Astrocyte of the spinal cord (primary cell): ENCODE measurements at regions not wholly inside any gene's neighbourhood (a gene's known extent, or its start where the extent isn't known, plus 50 kb on each side); places are given as distances from the start of the nearest gene placed in this dataset.
"Not testable (repeated sequence)": the region's sequence is repeated elsewhere in the genome, so short reads cannot be mapped to it uniquely, and the experiment has no call there.

Experiments
- DNase-seq: peaks from one replicate; pipeline ENCODE4 v3.0.0; 2011; ENCODE audit warnings: low read depth, low spot score
- H3K4me3 ChIP-seq: 2 replicates; pipeline ENCODE4 v1.5.1; 2011; ENCODE audit warnings: low read depth, mild to moderate bottlenecking, low read length, moderate library complexity
- in situ Hi-C: cut with HindIII; loops from 2 replicates; pipeline ENCODE4 v1.10.0; 2017; ENCODE audit warnings: low sequenced_read_pairs
- TF ChIP-seq, protein P1 (sequence below): IDR thresholded peaks from 2 replicates; pipeline ENCODE4 v1.5.1; 2012; ENCODE audit warnings: low read depth, mild to moderate bottlenecking, low read length, inconsistent platforms

DNA sequence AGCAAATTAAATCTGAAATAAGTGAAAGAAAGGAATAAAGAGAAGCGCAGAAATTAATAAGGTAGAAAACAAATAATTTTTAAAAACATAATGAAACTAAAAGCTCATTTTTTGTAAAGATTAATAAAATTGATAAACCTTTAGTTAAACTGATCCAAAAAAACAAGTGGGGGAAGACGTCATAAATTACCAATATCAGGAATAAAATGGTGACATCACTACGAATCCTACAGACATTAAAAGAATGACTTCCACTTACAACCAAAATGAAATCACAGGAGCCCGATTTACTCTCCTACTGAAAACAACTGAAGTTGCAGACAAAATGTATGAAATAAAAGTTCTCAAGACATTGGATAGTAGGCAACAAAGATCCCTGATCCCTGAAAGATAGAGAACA, 68.1 kb upstream of the IFFO2 start:
- TF ChIP-seq, protein P1, sequence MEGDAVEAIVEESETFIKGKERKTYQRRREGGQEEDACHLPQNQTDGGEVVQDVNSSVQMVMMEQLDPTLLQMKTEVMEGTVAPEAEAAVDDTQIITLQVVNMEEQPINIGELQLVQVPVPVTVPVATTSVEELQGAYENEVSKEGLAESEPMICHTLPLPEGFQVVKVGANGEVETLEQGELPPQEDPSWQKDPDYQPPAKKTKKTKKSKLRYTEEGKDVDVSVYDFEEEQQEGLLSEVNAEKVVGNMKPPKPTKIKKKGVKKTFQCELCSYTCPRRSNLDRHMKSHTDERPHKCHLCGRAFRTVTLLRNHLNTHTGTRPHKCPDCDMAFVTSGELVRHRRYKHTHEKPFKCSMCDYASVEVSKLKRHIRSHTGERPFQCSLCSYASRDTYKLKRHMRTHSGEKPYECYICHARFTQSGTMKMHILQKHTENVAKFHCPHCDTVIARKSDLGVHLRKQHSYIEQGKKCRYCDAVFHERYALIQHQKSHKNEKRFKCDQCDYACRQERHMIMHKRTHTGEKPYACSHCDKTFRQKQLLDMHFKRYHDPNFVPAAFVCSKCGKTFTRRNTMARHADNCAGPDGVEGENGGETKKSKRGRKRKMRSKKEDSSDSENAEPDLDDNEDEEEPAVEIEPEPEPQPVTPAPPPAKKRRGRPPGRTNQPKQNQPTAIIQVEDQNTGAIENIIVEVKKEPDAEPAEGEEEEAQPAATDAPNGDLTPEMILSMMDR, result no peak
- no peak overlapping the region for H3K4me3 ChIP-seq
- no peak for DNase-seq
- in situ Hi-C loops, result no loop called here

DNA sequence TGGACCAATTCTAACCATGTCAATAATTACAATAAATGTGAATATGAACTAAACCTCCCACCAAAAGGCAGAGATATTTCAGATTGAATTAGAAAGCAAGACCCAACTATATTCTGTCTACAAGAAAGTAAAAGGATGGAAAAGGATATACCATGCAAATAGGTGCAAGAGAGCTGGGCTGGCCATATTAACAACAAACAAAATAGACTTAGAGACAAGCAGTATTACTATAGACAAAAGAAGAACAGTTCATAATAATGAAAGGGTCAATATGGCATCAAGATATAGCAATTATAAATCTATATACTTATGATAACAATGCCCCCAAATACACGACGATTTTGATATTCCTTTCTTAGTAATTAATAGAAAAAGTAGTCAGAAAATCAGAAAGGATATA, 67.3 kb upstream of the IFFO2 start:
- in situ Hi-C loops, result no loop called here
- H3K4me3 ChIP-seq, result no peak overlapping the region
- TF ChIP-seq, protein P1, result no peak
- no peak for DNase-seq

DNA sequence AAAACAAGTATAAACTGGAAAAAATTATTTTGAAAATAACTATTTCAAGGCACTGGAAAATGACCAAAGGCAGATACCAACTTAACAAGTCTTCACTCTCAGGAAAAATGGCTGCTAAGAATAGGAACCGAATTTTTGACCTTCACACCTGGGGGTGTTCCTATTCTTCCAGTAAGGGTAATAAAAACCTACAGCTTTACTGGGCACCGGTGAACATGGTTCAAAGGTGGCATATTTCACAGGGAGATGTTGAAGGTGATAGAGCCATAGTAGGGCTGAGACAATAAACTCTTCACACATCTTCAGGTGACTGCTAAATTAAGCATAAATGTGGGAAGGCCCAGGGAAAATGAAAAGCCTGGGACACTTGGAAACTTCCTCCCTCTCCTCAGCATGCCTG, 65.4 kb upstream of the IFFO2 start:
- H3K4me3 ChIP-seq, result no peak overlapping the region
- TF ChIP-seq, protein P1, result no peak
- no peak for DNase-seq
- in situ Hi-C loops, result no loop called here

DNA sequence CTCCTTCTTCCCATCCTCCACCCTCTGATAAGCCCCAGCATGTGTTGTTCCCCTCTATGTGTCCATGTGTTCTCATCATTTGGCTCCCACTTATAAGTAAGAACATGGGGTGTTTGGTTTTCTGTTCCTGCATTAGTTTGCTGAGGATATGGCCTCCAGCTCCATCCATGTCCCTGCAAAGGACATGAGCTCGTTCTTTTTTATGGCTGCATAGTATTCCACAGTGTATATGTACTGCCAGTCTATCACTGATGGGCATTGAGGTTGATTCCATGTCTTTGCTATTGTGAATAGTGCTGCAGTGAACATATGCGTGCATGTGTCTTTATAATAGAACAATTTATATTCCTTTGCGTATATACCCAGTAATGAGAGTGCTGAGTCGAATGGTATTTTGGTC, 62.8 kb upstream of the IFFO2 start:
- in situ Hi-C loops, H3K4me3 ChIP-seq, DNase-seq: not testable (repeated sequence)

DNA sequence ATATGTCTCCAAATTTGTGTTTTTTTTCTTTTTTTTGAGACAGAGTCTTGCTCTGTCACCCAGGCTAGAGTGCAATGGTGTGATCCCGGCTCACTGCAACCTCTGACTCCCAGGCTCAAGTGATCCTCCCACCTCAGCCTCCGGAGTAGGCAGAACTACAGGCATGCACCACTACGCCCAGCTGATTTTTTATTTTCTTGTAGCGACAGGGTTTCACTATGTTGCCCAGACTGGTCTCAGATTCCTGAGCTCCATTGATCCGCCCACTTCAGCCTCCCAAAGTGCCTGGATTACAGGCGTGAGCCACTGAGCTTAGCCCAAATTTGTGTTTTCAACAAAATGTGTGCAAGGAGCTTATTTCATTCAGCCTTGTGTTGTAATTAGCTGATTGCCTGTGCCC, 59.0 kb upstream of the IFFO2 start:
- in situ Hi-C loops, result no loop called here
- no peak overlapping the region for H3K4me3 ChIP-seq
- TF ChIP-seq, protein P1, result no peak
- DNase-seq, result no peak

DNA sequence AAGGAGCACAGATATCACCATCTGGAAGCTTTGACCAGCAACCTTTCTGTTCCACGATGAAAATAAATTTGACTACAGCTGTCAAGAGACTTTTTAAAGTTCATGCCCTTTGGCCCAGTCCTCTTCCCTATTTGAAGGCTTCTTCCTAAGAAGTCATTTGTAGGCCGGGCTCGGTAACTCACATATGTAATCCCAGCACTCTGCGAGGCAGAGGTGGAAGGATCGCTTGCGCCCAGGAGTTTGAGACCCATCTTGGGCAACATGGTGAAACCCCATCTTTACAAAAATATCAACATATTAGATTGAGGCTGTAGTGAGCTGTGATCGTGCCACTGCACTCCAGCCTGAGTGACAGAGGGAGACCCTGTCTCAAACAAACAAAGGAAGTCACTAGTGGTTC, 58.3 kb upstream of the IFFO2 start:
- no peak overlapping the region for H3K4me3 ChIP-seq
- TF ChIP-seq, protein P1, result no peak
- DNase-seq, result no peak
- in situ Hi-C loops, result no loop called here

DNA sequence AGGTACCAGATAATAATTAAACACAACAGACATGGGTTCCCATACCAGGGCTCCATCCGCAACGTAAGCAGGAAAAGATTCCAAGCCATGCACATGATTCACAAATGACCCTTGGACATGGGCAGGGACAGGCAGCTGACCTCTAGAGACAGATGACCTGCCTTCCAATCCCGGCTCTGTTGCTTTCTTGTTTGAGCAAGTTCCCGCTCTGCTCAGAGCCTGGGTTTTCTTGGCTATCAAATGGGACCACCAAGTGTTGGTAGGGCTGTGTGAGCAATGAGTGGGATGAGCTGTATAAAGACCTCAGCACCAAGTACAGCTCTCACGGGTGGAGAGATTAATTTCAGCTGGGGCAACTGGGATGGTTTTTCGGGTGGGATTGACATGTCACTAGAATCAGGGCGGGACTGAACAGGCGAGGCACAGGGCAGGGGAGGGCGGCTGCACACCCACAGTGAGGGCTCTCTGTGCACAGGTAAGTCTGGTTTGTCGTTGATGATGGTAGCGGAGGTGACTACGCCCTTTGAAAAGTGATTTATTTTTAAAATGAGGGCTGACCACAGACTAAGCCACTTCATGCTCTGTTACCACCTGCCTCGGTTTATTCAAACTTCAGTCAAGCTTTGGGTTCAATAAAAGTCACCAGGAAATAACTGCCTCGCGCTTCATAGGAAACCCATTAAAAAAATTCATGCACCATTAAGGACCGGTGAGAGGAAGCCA, 57.5 kb upstream of the IFFO2 start:
- TF ChIP-seq, protein P1, result no peak
- H3K4me3 ChIP-seq, result no peak overlapping the region
- no peak for DNase-seq
- in situ Hi-C loops, result no loop called here
